ENCODE measurements at regions not wholly inside any gene's neighbourhood (a gene's known extent, or its start where the extent isn't known, plus 50 kb on each side); places are given as distances from the start of the nearest gene placed in this dataset.

DNA sequence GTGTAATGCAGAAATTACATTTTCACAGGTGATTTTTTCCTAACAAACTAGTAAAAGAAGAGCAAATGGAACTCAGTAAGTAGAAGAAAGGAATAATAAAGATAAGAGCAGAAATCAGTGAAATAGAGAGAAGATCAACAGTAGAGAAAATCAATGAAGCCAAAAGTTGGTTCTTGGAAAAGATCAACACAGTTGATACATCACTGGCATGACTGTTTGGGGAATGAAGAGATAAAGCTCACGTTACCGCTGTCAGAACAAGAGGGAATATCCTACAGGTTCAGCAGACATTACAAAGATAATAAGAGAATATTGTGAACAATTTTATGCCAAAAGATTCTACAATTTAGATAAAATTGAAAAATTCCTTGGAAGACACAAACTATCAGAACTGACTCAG, 146.4 kb downstream of the ACTR3B start:
- H3K27me3 ChIP-seq = no peaks in the 10 kb centered on the region
- DNase-seq = no peak
- no peaks in the 10 kb centered on the region for H3K9me3 ChIP-seq
- no peaks in the 10 kb centered on the region for H3K4me1 ChIP-seq
- no peak overlapping the region for H3K27ac ChIP-seq
- no peaks in the 10 kb centered on the region for H3K36me3 ChIP-seq
- no peak overlapping the region for H3K4me3 ChIP-seq
- in situ Hi-C loops (cut with MboI; ENCODE audit: low pct_ligation_motif_present in 1 of 4, low pct_unique_long_range_greater_than_20kb in 1 of 4, low sequenced_read_pairs in 3 of 4) = no loop called here
- intact Hi-C loops (cut with DNase I; ENCODE audit: low total_unique reads) = no loop called here
- 91 to 100% methylated on average over 2 of the region's 2 CpGs for WGBS, 2 donors (ENCODE audit: low coverage in 1 of 2)
- no peak for TF ChIP-seq EP300 (IDR thresholded peaks at IDR 0.05; ENCODE audit: low read depth)
- TF ChIP-seq, protein P1, sequence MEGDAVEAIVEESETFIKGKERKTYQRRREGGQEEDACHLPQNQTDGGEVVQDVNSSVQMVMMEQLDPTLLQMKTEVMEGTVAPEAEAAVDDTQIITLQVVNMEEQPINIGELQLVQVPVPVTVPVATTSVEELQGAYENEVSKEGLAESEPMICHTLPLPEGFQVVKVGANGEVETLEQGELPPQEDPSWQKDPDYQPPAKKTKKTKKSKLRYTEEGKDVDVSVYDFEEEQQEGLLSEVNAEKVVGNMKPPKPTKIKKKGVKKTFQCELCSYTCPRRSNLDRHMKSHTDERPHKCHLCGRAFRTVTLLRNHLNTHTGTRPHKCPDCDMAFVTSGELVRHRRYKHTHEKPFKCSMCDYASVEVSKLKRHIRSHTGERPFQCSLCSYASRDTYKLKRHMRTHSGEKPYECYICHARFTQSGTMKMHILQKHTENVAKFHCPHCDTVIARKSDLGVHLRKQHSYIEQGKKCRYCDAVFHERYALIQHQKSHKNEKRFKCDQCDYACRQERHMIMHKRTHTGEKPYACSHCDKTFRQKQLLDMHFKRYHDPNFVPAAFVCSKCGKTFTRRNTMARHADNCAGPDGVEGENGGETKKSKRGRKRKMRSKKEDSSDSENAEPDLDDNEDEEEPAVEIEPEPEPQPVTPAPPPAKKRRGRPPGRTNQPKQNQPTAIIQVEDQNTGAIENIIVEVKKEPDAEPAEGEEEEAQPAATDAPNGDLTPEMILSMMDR (IDR thresholded peaks at IDR 0.05) = no peak
- no peak for TF ChIP-seq POLR2AphosphoS5 (IDR thresholded peaks at IDR 0.05)
- TF ChIP-seq POLR2A (IDR thresholded peaks at IDR 0.05) = no peak

DNA sequence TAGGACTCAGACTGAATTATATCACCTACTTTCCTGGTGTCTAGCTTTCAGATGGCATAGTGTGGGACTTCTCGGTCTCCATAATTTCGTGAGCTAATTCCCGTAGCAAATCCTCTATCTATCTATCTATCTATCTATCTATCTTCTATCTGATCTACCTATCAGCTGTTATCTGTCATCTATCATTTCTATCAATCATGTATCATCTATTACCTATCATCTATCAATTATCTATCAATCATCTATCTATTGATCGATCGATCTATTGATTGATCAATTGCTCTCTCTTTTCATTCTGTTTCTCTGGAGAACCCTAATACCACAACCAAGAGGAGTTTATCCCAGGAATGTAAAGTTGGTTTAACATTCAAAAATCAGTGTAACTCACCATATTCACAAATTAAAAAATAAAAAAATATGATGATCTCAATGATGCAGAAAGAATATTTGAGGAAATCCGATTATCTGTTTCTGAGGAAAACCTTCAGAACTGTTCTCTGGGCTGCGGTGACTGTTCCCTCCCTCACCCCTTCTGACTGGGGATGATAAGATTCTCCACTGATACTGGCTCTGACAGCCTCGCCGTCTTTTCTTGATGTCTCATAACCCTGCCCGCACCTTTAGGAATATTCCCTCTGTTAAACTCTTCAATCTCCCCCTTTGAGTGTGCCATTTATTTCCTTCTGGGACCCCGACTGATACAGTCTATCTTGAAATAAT, 147.7 kb downstream of the ACTR3B start:
- intact Hi-C loops (cut with DNase I; ENCODE audit: low total_unique reads) (no loop called here), in situ Hi-C loops (cut with MboI; ENCODE audit: low pct_ligation_motif_present in 1 of 4, low pct_unique_long_range_greater_than_20kb in 1 of 4, low sequenced_read_pairs in 3 of 4) (no loop called here)
- TF ChIP-seq POLR2AphosphoS5 (IDR thresholded peaks at IDR 0.05) = no peak
- TF ChIP-seq POLR2A (IDR thresholded peaks at IDR 0.05) = no peak
- TF ChIP-seq, protein P1 (IDR thresholded peaks at IDR 0.05) = no peak
- H3K9me3 ChIP-seq = no peaks in the 10 kb centered on the region
- H3K27me3 ChIP-seq = no peaks in the 10 kb centered on the region
- no peak for DNase-seq
- H3K27ac ChIP-seq = no peak overlapping the region
- no peaks in the 10 kb centered on the region for H3K4me1 ChIP-seq
- WGBS, 2 donors (ENCODE audit: low coverage in 1 of 2) = 88 to 93% methylated on average over 8 to 11 of the region's 11 CpGs
- no peak overlapping the region for H3K4me3 ChIP-seq
- no peaks in the 10 kb centered on the region for H3K36me3 ChIP-seq

DNA sequence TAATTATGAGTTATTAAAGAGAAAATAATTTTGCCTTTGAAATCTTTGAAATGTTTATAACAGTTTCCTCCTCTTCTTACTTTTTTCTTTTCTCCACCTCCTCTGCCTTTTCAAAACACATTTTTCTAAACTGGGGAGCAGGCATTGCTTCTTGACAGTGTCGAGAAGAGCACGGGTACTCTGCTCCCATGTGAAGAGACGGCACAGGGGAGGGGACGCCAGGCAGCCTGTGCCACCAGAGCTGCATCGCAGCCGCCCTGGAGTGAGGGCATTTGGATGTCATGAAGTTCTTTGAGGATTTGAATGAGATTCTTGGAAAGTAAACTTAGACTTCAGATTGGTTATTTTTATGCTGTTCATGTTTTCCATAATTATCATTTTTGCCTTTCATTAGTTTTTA, 149.7 kb downstream of the ACTR3B start:
- WGBS, 2 donors (ENCODE audit: low coverage in 1 of 2) = 81 to 90% methylated on average over 6 of the region's 6 CpGs
- no peak for TF ChIP-seq POLR2AphosphoS5 (IDR thresholded peaks at IDR 0.05)
- TF ChIP-seq POLR2A (IDR thresholded peaks at IDR 0.05) = no peak
- TF ChIP-seq, protein P1 (IDR thresholded peaks at IDR 0.05) = no peak
- no peak for TF ChIP-seq EP300 (IDR thresholded peaks at IDR 0.05; ENCODE audit: low read depth)
- Histone ChIP-seq H3K27ac (no peak overlapping the region), H3K4me1 (no peaks in the 10 kb centered on the region), H3K4me3 (no peak overlapping the region), H3K36me3 (no peaks in the 10 kb centered on the region), H3K27me3 (no peaks in the 10 kb centered on the region), H3K9me3 (no peaks in the 10 kb centered on the region)
- intact Hi-C loops (cut with DNase I; ENCODE audit: low total_unique reads) (no loop called here), in situ Hi-C loops (cut with MboI; ENCODE audit: low pct_ligation_motif_present in 1 of 4, low pct_unique_long_range_greater_than_20kb in 1 of 4, low sequenced_read_pairs in 3 of 4) (no loop called here)
- DNase-seq = no peak

DNA sequence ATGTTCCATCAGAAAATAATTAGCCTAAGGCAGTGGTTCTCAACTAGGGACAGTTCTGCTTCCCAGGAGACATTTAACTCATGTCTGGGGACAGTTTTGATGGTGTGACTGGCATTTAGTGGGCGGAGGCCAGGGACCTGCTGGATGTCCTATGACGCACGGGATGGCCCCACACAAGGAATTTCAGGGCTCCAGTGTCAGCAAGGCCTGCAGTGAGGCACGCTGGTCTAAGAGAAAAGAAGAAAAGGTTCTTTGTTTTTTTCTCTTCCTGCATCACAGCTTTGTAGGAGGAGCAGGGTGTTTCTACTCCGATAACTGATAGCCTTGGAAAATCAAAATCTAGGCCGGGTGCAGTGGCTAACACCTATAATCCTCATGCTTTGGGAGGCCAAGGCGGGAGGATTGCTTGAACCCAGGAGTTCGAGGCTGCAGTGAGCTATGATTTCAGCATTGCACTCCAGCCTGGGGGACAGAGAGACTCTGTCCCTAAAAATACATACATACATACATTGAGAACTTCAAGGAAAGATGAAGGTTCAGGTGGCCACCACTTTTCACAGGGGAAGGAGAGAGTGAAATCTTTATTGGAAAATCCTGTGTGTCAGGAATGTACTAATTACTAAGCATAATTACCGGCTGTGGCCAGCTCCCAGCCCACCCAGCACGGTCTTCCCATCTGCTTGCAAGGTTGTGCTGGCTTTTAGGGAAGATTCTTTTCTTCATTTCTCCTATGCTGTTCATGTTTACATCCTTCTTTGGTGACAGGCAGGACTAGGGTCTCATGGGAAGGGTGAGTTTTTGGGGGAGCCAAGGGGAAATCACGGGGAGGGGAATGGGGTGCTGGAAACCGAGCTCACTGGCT, 150.4 kb downstream of the ACTR3B start:
- no peak overlapping the region for H3K4me3 ChIP-seq
- TF ChIP-seq EP300 (IDR thresholded peaks at IDR 0.05; ENCODE audit: low read depth) = no peak
- TF ChIP-seq POLR2AphosphoS5 (IDR thresholded peaks at IDR 0.05) = no peak
- TF ChIP-seq, protein P1 (IDR thresholded peaks at IDR 0.05) = no peak
- TF ChIP-seq POLR2A (IDR thresholded peaks at IDR 0.05) = no peak
- in situ Hi-C loops (cut with MboI; ENCODE audit: low pct_ligation_motif_present in 1 of 4, low pct_unique_long_range_greater_than_20kb in 1 of 4, low sequenced_read_pairs in 3 of 4) (no loop called here), intact Hi-C loops (cut with DNase I; ENCODE audit: low total_unique reads) (no loop called here)
- 59 to 77% methylated on average over 6 to 12 of the region's 12 CpGs for WGBS, 2 donors (ENCODE audit: low coverage in 1 of 2)
- DNase-seq = no peak
- no peaks in the 10 kb centered on the region for H3K36me3 ChIP-seq
- H3K4me1 ChIP-seq = no peaks in the 10 kb centered on the region
- H3K9me3 ChIP-seq = no peaks in the 10 kb centered on the region
- H3K27ac ChIP-seq = no peak overlapping the region
- H3K27me3 ChIP-seq = no peaks in the 10 kb centered on the region
